ENCODE measurements at regions not wholly inside any gene's neighbourhood (a gene's known extent, or its start where the extent isn't known, plus 50 kb on each side); places are given as distances from the start of the nearest gene placed in this dataset.

- TF ChIP-seq, protein P1, sequence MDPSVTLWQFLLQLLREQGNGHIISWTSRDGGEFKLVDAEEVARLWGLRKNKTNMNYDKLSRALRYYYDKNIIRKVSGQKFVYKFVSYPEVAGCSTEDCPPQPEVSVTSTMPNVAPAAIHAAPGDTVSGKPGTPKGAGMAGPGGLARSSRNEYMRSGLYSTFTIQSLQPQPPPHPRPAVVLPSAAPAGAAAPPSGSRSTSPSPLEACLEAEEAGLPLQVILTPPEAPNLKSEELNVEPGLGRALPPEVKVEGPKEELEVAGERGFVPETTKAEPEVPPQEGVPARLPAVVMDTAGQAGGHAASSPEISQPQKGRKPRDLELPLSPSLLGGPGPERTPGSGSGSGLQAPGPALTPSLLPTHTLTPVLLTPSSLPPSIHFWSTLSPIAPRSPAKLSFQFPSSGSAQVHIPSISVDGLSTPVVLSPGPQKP (IDR thresholded peaks at IDR 0.05; ENCODE audit: borderline replicate concordance, low read depth, low read length): no peak
- TF ChIP-seq, protein P2, sequence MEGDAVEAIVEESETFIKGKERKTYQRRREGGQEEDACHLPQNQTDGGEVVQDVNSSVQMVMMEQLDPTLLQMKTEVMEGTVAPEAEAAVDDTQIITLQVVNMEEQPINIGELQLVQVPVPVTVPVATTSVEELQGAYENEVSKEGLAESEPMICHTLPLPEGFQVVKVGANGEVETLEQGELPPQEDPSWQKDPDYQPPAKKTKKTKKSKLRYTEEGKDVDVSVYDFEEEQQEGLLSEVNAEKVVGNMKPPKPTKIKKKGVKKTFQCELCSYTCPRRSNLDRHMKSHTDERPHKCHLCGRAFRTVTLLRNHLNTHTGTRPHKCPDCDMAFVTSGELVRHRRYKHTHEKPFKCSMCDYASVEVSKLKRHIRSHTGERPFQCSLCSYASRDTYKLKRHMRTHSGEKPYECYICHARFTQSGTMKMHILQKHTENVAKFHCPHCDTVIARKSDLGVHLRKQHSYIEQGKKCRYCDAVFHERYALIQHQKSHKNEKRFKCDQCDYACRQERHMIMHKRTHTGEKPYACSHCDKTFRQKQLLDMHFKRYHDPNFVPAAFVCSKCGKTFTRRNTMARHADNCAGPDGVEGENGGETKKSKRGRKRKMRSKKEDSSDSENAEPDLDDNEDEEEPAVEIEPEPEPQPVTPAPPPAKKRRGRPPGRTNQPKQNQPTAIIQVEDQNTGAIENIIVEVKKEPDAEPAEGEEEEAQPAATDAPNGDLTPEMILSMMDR (conservative IDR thresholded peaks at IDR 0.05; ENCODE audit: low read depth, low read length): no peak
- TF ChIP-seq BHLHE40 (IDR thresholded peaks at IDR 0.05; ENCODE audit: low read depth, low read length): no peak
- no peak for TF ChIP-seq RAD21 (IDR thresholded peaks at IDR 0.05; ENCODE audit: low read length)
- no peak for TF ChIP-seq POLR2A (IDR thresholded peaks at IDR 0.05; ENCODE audit: low read depth, low read length)
- no peak for TF ChIP-seq USF2 (IDR thresholded peaks at IDR 0.05; ENCODE audit: low read depth, low read length)
Observed at GRCh38 chr1:82392513-82392912, 591.8 kb downstream of the ADGRL2 start.
